GM19193 (cell line): ENCODE measurements at regions not wholly inside any gene's neighbourhood (a gene's known extent, or its start where the extent isn't known, plus 50 kb on each side); places are given as distances from the start of the nearest gene placed in this dataset.

Source experiments
- POLR2A ChIP-seq: IDR thresholded peaks from 4 replicates; pipeline ENCODE4 v1.6.1; 2011; ENCODE audit not compliant: insufficient read depth, insufficient read length; ENCODE audit errors: extremely low read depth

DNA sequence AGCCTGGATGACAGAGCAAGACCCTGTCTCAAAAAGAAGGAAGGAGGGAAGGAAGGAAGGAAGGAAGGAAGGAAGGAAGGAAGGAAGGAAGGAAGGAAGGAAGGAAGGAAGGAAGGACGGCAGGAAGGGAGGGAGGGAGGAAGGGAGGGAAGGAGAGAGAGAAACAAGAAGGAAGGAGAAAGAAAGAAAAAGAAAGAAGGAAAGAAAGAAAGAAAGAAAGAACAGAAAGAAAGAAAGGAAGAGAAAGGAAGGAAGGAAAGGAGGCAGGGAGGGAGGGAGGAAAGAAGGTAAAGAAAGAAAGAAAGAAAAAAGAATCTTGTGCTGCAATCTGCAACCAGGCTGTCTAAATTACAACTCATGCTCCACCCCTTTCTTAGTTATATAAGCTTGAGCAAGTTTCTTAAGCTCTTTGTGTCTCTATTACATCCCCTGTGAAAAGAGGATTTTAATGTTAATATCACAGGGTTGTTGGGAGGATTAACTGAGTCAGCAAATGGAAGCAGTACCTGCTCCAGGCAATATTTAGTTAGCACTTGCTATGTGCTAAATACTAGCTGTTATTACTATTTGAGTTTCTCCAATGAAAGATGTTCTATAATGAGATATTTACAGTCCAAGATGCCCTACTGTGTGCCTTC, 917.9 kb upstream of the AUTS2 start:
- TF ChIP-seq POLR2A: no peak

DNA sequence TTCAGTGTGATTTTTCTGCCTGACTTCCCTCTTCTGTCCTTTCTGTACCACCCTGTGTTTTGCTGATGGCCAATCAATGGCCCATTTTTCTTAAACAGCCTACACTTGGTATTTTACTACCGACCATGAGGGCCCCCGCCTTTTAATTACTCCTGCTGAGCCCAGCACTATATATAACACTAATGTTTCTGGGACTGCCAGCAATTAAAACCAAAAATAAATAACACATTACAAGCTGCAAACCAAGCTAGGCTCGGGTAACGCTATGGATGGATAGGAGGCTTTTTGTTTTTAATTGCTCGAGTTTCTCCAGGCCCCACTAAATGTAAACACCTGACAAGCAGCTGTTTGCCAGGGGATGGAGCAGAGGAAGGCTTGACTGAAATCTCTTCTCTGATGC, 915.4 kb upstream of the AUTS2 start:
- TF ChIP-seq POLR2A: no peak

DNA sequence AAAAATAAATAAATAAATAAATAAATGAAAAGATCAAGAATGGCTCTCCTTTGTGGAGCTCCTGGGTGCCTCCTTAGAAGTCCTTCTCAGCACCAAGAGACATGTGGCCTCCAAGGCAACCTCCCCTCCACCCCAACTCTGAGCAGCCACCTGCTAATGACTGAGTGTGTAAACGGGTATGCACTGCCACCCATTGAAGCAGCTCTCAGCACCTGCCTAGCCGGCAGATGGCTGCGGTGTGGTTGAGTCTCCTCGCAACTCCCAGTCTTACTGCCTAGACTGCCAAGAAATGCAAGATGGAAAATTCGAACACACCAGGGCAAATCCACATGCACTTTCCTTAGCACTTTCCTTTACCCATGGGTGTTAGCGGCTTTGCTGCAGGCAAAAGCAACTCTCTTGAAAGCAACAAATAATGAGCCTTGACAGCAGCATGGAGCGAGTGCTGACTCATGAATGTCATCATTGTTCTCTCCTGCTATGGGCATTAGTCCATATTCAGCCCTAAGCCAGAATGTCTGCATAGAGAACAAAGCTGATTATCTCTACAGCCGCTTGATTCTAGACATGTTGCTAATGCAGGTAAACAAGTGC, 913.9 kb upstream of the AUTS2 start:
- no peak for TF ChIP-seq POLR2A

DNA sequence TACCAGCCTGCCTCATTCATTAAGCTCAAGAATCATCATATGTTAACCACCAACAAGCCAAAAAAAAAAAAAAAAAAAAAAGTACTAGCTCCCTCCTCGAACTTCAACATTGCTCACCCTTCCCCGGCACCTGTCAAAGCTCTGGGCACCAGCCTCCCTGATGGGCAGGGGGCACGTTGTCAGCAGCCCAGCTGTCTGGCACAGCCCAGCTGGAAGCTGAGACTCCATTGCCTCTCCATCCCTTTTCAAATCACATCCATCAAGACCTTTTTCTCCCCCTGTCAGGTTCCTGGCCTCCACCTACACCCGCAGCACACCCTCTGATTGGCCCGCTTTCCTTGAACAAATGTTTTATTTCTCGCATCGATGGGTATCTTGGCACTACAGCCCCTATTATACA, 913.3 kb upstream of the AUTS2 start:
- TF ChIP-seq POLR2A: no peak

DNA sequence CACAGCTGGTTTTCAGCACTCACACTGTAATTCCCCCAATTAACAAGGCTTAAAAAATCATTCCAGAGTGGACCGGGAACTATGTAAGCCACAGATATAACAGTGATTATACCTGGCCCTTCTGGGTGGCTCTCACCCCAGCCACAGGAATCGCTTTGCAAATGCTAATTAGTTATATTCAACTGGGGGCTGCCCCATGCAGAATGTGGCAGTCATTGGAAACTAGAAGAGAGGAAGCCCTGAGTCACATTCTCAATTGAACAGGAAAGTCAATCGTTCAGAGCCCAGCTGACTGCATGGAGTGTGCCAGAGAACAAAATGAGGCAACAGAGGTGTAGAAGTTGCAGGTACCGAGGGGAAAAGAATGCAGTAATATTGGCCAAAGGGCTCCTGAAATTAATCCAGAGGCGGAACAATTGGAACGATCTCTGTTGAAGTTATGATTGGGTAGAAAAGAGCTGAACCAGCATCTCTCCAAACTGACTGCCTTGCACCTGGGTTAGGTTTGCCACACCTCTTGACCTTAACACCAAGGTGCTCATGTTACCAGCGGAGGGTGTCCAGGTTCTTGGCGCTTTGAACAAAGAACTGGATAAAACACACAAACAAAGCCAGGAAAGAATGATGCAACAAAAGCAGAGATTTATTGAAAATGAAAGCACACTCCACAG, 909.7 kb upstream of the AUTS2 start:
- TF ChIP-seq POLR2A: no peak

DNA sequence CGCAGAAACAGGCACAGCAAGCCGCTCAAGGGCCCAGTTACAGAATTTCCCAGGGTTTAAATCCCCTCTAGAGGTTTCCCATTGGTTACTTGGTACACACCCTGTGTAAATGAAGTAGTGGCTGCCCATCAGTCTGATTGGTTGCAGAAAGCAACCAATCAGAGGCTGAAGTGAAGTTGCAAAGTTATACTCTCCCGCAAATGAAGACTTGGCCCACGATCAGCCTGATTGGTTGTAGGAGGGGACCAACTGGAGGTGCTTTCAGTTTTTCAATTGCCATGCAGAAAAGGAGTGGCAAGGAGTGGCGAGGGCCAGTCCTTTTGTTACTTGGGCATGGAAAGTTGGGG, 909.2 kb upstream of the AUTS2 start:
- no peak for TF ChIP-seq POLR2A

DNA sequence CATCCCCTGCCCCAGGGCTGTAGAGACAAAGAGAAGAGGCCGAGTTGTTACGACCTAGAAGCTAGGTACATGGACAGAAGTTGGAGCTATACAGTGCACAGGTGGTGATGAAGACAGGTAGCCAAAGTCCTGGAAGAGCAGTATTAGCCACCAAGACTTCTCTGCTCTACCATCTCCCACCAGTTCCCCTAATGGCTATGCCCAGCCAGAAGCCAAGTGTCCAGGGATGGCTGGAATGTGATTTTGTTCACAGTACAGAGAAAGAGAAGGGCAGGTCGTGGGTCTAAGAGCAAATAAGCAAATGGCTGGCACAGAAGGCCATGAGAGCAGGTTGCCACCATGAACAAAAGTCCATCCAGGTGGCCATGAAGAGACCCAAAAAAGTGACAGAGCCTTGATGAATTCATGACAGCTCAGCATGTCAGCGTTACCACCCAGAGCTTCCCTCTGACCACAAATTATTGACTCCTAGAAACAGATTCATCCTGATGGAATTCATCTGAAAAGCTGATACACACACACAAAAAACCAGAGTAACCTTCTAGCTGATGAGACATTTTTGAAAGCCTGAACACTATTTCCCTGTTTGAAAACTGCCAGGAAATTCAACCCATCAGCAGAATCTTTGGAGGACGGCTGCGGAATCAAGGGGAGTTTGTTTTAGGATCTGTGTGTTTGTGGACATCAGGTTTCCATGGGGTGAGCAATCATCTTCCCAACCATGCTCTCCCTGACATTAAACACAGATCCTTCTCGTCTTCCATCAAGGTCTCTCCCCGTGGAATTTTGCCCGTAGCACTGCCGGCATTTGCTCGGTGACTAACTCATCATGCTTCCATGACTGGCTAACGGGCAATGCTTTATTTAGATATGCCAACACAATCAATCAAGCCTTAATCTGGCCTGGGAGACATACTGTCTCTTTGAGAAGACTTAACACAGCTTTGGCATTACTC, 906.7 kb upstream of the AUTS2 start:
- no peak for TF ChIP-seq POLR2A

DNA sequence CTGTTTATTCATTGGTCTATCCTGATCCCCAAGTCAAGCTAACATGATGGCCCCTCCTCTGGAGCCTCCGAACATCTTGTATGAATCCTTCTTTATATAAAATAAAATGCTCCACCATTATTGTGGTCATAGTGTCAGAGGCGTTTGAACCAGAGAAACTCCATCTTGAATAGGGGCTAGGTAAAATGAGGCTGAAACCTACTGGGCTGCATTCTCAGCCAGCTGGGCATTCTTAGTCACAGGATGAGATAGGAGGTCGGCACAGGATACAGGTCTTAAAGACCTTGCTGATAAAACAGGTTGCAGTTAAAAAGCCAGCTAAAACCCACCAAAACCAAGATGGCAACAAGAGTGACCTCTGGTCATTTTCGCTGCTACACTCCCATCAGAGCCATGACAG, 905.8 kb upstream of the AUTS2 start:
- TF ChIP-seq POLR2A: no peak

DNA sequence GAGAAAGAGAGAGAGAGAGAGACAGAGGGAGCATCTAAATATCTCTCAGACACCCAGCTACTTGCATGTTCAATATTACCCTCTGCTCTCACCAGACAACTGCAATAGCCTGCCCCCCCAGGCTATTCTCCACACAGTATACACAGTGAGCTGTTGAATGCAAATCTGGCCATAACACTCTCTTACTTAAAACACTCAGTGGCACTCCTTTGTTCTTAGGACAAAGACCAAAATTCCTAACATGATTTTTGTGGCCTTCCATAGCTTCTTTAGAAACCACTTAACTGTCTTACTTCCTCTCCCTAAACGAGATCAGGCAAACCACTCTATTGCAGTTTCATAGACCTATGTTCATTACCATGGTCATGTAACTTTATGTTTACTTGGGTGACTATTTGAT, 903.6 kb upstream of the AUTS2 start:
- TF ChIP-seq POLR2A: no peak

DNA sequence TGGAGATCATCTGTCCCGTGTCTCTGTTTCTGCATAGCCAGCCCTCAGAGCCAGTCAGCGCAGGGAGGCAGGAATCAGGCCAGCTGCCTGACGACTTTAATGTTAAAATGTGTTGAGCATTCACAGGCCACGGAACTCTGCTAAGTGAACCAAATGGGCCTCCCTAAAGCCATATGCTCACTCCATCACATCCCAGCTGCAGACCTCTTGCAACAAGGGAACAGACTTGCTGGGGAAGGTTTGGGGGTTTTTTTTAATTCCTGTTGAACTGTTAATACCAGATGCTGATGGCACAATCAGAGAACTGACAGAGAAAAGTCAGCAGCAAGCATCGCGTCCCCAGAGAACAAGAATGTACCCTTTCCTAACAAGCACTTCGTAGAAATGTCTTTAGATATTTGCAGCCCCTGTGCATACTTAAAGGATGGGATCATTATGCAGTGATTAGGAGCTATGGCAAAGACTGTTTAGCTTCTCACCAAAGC, 900.4 kb upstream of the AUTS2 start:
- no peak for TF ChIP-seq POLR2A

DNA sequence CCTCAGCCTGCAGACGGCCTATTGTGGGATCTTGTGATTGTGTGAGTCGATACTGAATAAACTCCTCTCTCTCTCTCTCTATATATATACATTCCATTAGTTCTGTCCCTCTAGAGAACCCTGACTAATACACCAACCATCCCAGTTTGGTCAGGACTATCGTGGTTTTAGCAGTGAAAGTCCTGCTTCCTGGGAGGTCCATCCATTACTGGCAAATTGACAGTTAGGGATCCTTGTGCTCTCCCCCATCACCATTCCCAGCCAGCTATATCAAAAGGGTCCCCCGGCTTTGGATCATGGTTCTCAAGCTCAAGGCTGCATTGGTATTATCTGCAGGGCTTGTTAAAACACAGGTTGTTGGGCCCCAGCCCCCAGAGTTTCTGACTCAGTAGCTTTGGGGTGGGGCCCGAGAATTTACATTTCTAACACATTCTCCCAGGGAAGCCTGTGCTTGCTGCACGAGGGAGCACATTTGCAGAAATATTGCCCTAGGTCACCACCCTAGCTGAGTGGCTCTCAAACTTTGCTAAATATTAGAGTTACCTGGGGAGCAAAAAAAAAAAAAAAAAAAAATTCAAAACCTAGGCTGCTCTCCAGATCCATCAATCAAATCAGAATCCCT, 899.1 kb upstream of the AUTS2 start:
- no peak for TF ChIP-seq POLR2A

DNA sequence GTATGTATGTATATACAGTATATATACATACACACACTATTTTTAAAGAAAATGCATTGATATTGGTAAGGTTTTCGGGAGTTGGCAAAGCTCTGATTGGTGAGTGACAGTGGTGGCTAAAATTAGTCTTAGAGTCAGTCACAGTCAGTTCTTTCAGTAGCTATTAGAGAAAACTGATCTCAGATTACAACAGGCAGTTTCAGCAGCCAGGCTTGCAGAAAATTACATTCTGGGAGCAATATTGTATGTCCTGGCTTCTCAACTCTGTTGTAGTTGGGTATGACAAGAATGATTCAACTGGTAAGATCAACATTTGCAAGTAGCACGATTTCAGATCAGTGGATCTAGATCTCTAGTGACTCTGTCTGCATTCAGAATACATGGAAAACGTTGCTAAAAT, 897.9 kb upstream of the AUTS2 start:
- TF ChIP-seq POLR2A: no peak

DNA sequence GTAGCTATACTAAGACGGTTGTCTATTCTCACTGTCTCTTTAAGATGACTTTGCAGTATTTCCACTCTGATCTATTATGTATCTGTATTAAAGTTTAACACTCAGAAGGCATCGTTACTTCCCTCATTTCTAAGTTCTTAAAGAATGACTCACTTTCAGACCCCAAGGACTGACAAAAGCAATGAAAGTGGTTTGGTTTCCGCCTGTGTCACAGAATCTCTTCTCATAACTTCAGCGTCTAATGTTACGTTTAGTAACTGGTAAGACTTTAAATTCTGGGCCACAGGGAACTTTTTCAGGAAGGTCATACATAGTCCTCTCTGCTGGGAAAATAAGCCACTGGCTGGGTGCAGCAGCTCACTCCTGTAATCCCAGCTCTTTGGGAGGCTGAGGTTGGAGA, 892.0 kb upstream of the AUTS2 start:
- no peak for TF ChIP-seq POLR2A

DNA sequence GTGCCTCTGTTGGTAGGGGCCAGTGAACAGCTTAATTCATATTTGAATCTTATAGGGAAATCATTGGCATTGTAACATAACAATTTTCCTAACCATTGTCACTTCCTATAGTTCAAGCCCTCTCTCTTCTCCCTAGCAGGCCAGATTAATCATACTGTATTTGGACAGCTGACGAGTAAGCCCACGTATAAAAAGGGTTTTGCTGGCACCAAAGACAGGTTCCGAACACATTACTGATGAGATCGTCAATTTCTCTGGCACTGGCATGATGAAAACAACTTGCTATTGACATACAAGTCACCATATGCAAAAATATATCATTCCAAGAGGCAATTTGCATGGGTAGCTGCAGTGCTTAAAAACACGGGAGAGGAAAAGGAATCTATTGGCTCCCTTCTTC, 891.1 kb upstream of the AUTS2 start:
- no peak for TF ChIP-seq POLR2A

DNA sequence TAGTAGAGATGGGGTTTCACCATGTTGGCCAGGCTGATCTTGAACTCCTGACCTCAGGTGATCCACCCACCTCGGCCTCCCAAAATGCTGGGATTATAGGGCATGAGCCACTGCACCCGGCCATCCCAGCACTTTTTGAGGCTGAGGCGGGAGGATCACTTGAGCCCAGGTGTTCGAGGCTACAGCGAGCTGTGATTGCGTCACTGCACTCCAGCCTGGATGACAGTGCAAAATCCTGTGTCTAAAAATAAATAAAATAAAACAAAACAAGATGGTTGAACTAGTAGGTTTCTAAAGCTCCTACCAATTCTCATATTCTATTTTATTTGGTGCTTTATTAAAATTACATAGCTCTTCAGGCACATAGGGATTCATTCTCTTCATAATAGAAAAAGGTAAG, 890.3 kb upstream of the AUTS2 start:
- TF ChIP-seq POLR2A: no peak
